ENCODE measurements at regions not wholly inside any gene's neighbourhood (a gene's known extent, or its start where the extent isn't known, plus 50 kb on each side); places are given as distances from the start of the nearest gene placed in this dataset.

DNA sequence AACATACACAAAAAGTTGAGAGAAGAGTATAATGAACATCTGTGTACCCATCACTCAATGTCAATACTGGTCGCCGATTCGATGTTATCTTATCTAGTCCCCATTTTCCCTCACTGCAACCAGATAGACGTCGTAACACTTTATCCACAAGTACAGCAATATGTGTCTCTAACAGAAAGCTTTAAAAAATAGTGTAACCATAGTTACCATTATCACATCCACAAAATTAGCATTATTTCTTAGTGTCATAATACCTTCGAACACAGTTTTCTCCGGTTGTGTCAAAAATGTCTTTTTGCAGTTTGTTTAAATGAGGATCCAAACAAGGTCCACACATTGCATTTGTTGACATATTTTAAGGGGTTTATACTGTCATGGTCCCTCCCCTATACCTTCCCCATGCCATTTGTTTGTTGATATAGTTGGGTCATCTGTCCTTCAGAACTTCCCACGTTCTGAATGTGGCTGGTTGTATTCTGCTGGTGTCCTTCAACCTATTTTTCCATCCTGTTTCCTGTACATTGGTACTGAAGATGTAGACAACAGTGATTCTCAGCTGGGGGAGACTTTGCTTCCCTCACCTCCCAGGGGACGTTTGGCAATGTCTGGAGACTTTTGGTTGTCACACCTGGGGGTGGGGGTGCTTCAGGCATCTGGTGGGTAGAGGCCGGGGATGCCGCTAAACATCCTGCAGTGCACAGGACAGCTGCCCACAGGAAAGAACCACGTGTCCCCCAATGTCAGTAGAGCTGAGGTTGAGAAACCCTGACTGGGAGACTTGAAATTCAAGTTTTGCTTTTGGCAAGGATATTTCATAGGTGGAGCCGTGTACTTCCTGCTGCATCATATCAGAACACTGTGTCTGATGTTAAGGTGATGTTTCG, 72.7 kb upstream of the SPRED2 start:
- TF ChIP-seq, protein P1, sequence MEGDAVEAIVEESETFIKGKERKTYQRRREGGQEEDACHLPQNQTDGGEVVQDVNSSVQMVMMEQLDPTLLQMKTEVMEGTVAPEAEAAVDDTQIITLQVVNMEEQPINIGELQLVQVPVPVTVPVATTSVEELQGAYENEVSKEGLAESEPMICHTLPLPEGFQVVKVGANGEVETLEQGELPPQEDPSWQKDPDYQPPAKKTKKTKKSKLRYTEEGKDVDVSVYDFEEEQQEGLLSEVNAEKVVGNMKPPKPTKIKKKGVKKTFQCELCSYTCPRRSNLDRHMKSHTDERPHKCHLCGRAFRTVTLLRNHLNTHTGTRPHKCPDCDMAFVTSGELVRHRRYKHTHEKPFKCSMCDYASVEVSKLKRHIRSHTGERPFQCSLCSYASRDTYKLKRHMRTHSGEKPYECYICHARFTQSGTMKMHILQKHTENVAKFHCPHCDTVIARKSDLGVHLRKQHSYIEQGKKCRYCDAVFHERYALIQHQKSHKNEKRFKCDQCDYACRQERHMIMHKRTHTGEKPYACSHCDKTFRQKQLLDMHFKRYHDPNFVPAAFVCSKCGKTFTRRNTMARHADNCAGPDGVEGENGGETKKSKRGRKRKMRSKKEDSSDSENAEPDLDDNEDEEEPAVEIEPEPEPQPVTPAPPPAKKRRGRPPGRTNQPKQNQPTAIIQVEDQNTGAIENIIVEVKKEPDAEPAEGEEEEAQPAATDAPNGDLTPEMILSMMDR (IDR thresholded peaks at IDR 0.05): no peak
- no peak for TF ChIP-seq EZH2 (IDR thresholded peaks at IDR 0.05; ENCODE audit: borderline replicate concordance, insufficient read depth, low read depth, low read length, poor library complexity, severe bottlenecking)

Data from B cell (primary cell).